OCI-LY3 (cell line): ENCODE measurements at regions not wholly inside any gene's neighbourhood (a gene's known extent, or its start where the extent isn't known, plus 50 kb on each side); places are given as distances from the start of the nearest gene placed in this dataset.

Experiments
- H2AFZ ChIP-seq: fragments of 200-600, 300-600 bp; shearing (Covaris generic); 2 replicates; pipeline ENCODE4 v1.6.0; 2014; ENCODE audit warnings: antibody characterized with exemption, low read depth, low read length
- H3K27ac ChIP-seq: fragments of 200-600, 300-600 bp; sonication (generic); 2 replicates; pipeline ENCODE4 v1.5.1; 2014; ENCODE audit warnings: mild to moderate bottlenecking, low read length, moderate library complexity, mixed read lengths
- H3K27me3 ChIP-seq: fragments of 200-600, 300-600 bp; sonication (generic); 2 replicates; pipeline ENCODE4 v1.6.1; 2014; ENCODE audit warnings: low read depth, low read length, mixed read lengths
- H3K36me3 ChIP-seq: fragments of 200-600, 300-600 bp; sonication (generic); replicated peaks from 2 replicates; pipeline ENCODE3; 2014; ENCODE audit warnings: low read depth, low read length, mixed read lengths
- H3K4me1 ChIP-seq: fragments of 300-600, 200-600 bp; sonication (generic); 2 replicates; pipeline ENCODE4 v1.6.1; 2014; ENCODE audit warnings: low read length, mixed read lengths
- H3K4me2 ChIP-seq: fragments of 200-600, 300-600 bp; sonication (generic); 2 replicates; pipeline ENCODE4 v1.6.1; 2014; ENCODE audit warnings: low read length, mixed read lengths
- H3K4me3 ChIP-seq: fragments of 300-600, 200-600 bp; sonication (generic); 2 replicates; pipeline ENCODE4 v1.5.1; 2014; ENCODE audit warnings: antibody characterized with exemption, mild to moderate bottlenecking, low read length, moderate library complexity
- H3K79me2 ChIP-seq: fragments of 300-600, 200-600 bp; shearing (Covaris generic); 2 replicates; pipeline ENCODE4 v1.6.1; 2014; ENCODE audit warnings: mild to moderate bottlenecking, low read length, mixed read lengths
- H3K9ac ChIP-seq: fragments of 300-600, 200-600 bp; shearing (Covaris generic); 2 replicates; pipeline ENCODE4 v1.6.0; 2014; ENCODE audit warnings: mild to moderate bottlenecking, low read length, moderate library complexity
- H3K9me3 ChIP-seq: fragments of 200-600, 300-600 bp; shearing (Covaris generic); 2 replicates; pipeline ENCODE4 v1.6.1; 2014; ENCODE audit warnings: low read length, mixed read lengths; ENCODE audit not compliant: insufficient read depth
- H4K20me1 ChIP-seq: fragments of 200-600, 300-600 bp; sonication (generic); 2 replicates; pipeline ENCODE4 v1.6.1; 2016; ENCODE audit warnings: low read length, mixed read lengths; ENCODE audit not compliant: insufficient read depth
- CTCF ChIP-seq: fragments of 200-600, 300-600 bp; sonication (generic); IDR thresholded peaks from 2 replicates; pipeline ENCODE4 v1.5.1; 2014; ENCODE audit warnings: antibody characterized with exemption, low read length, low read depth
- EZH2phosphoT487 ChIP-seq: fragments of 200-600 bp; shearing (Covaris generic); IDR thresholded peaks from 2 replicates; pipeline ENCODE4 v1.6.1; 2018; ENCODE audit warnings: antibody characterized with exemption, mixed run types, low read depth

GRCh38 chr13:108121406-108121805 lies 93.9 kb downstream of the LIG4 start:
- H3K9me3 ChIP-seq = no peaks in the 10 kb centered on the region
- peaks cover 10% of the 10 kb centered on the region for H3K4me1 ChIP-seq
- H3K36me3 ChIP-seq = no peaks in the 10 kb centered on the region
- H2AFZ ChIP-seq = no peak overlapping the region
- H3K9ac ChIP-seq = no peak overlapping the region
- TF ChIP-seq CTCF = no peak
- TF ChIP-seq EZH2phosphoT487 = no peak
- no peaks in the 10 kb centered on the region for H4K20me1 ChIP-seq
- no peaks in the 10 kb centered on the region for H3K79me2 ChIP-seq
- H3K27ac ChIP-seq = no peak overlapping the region
- H3K4me3 ChIP-seq = no peak overlapping the region
- H3K27me3 ChIP-seq = no peaks in the 10 kb centered on the region
- H3K4me2 ChIP-seq = peak overlapping the region; percentile 29; the same call in 1 of the 2 replicates

DNA sequence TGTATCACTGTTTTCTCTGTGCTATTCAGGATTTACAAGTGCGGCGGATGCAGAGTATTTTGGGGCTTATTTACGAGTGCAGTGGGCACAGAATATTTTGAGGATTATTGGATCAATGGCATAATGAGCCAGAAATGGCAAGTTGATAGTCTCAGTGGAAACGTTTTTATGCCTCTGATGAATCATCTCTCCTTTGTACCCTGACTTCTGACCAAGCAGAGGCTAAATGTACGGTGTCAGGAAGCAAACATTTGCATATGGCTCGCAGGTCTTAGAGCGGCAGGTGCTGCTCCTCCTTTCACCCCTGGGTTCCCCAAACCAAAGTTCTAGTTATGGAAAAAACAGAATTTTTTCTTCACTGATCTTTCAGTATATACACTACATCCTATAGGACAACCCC lies 94.5 kb downstream of the LIG4 start:
- Histone ChIP-seq H3K9ac (no peak overlapping the region), H4K20me1 (no peaks in the 10 kb centered on the region), H3K4me1 (peaks cover 14% of the 10 kb centered on the region), H3K36me3 (no peaks in the 10 kb centered on the region), H3K79me2 (no peaks in the 10 kb centered on the region), H3K27me3 (no peaks in the 10 kb centered on the region), H3K4me3 (peak overlapping the region; percentile 10; the same call in 1 of the 2 replicates), H3K9me3 (no peaks in the 10 kb centered on the region), H3K4me2 (peak overlapping the region; percentile 29), H2AFZ (no peak overlapping the region; the same call in 1 of the 2 replicates), H3K27ac (no peak overlapping the region)
- TF ChIP-seq CTCF (no peak), EZH2phosphoT487 (no peak)

DNA sequence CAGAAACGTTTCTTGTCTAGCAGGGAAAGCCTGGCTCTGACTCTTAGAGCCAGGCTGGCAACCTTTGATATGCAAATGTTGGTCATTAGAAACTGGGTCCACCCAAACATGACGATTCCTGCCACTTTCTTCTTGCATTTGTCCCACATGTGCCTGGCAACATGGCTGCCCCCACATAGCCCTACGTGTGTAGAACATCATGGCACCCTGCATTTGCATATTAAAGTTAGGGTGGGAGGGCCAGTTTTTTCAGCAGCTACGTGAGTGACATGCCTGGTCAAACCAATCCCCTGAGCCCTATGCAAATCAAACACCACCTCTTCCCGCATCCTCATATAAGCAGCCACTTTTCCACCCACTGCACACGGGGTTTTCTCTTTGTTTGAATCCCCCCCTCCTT lies 95.0 kb downstream of the LIG4 start:
- Histone ChIP-seq H3K4me1 (peaks cover 18% of the 10 kb centered on the region), H2AFZ (no peak overlapping the region; the same call in 1 of the 2 replicates), H3K27ac (no peak overlapping the region), H3K9me3 (no peaks in the 10 kb centered on the region), H3K36me3 (no peaks in the 10 kb centered on the region), H3K79me2 (no peaks in the 10 kb centered on the region), H3K4me2 (peak overlapping the region; percentile 29), H3K9ac (no peak overlapping the region), H3K4me3 (0 out of 2 replicates have a peak overlapping the region, but pooled peaks have one; percentile 10), H3K27me3 (no peaks in the 10 kb centered on the region), H4K20me1 (no peaks in the 10 kb centered on the region)
- TF ChIP-seq CTCF = no peak
- no peak for TF ChIP-seq EZH2phosphoT487

- H4K20me1 ChIP-seq = no peaks in the 10 kb centered on the region
- H3K4me3 ChIP-seq = no peak overlapping the region
- no peak overlapping the region for H3K4me2 ChIP-seq
- H3K27me3 ChIP-seq = no peaks in the 10 kb centered on the region
- no peak overlapping the region for H2AFZ ChIP-seq
- H3K9ac ChIP-seq = no peak overlapping the region
- H3K36me3 ChIP-seq = no peaks in the 10 kb centered on the region
- H3K27ac ChIP-seq = no peak overlapping the region
- peaks cover 15% of the 10 kb centered on the region for H3K4me1 ChIP-seq
- no peaks in the 10 kb centered on the region for H3K79me2 ChIP-seq
- no peaks in the 10 kb centered on the region for H3K9me3 ChIP-seq
- no peak for TF ChIP-seq CTCF
- TF ChIP-seq EZH2phosphoT487 = no peak
Observed at GRCh38 chr13:108115738-108116137, 99.6 kb downstream of the LIG4 start.
